ENCODE measurements at regions not wholly inside any gene's neighbourhood (a gene's known extent, or its start where the extent isn't known, plus 50 kb on each side); places are given as distances from the start of the nearest gene placed in this dataset.
"Not testable (repeated sequence)": the region's sequence is repeated elsewhere in the genome, so short reads cannot be mapped to it uniquely, and the experiment has no call there.

DNA sequence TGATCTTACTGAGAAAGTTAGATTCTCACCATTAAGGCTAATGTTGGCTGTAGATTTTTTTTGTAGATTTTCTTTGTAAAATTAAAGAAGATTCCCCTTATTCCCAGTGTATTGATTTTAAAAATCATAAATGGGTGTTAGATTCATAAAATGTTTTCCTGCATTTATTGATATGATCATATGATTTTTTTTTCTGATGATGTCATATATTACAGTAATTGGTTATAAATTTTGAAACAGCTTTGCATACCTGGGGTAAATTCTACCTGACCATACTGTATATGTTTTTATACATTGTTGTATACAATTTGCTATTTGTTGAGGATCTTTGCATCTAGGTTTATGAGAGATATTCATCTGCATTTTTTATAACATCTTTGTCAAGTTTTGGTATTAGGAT, 880.3 kb upstream of the GRIA3 start:
- no peak for DNase-seq (ENCODE audit: low read depth in 3 of 3)

DNA sequence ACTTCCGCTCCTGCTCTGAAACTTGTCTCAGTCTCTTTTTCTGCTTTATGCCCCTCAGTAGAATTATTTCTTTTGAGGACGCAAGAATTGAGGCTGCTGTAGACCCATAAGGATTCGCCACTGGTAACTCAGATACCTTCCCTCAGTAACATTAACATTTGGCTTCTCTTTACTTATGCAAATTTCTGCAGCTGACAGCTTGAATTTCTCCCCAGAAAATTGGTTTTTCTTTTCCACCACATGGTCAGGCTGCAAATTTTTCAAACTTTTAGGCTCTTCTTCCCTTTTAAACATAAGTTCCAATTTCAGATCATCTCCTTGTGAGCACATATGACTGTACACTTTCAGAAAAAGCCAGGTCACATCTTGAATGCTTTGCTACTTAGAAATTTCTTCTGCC, 839.3 kb upstream of the GRIA3 start:
- DNase-seq (ENCODE audit: low read depth in 3 of 3) = no peak

GRCh38 chrX:122363112-122363795, 820.8 kb upstream of the GRIA3 start:
- DNase-seq (ENCODE audit: low read depth in 3 of 3) = no peak

DNA sequence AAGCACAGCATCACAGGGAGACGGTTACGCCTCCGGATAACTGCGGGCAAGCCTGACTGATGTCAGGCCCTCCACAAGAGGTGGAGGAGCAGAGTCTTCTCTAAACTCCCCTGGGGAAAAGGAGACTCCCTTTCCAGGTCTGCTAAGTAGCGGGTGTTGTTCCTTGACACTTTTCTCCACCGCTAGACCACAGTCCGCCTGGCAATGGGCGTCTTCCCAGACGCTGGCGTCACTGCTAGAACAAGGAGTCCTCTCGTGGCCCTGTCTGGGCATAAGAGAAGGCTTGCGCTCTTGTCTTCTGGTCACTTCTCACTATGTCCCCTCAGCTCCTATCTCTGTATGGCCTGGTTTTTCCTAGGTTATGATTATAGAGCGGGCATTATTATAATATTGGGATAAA, 808.5 kb upstream of the GRIA3 start:
- DNase-seq (ENCODE audit: low read depth in 3 of 3) = not testable (repeated sequence)

GRCh38 chrX:122389005-122389404, 795.1 kb upstream of the GRIA3 start:
- DNase-seq (ENCODE audit: low read depth in 3 of 3) = no peak

DNA sequence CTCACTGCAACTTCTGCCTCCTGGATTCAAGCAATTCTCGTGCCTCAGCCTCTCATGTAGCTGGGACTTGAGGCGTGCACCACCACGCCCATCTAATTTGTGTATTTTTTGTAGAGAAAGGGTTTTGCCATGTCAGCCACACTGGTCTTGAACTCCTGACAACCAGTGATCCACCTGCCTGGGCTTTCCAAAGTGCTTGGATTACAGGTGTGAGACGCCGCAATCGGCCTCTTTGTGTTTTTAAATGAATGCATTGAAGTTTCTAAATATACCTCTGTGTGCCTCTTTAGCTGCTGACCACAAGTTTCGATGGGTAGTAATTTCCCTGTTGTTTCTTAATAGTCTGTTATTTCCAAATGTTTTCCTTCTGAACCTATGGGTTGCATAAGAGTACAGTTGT, 765.3 kb upstream of the GRIA3 start:
- no peak for DNase-seq (ENCODE audit: low read depth in 3 of 3)

DNA sequence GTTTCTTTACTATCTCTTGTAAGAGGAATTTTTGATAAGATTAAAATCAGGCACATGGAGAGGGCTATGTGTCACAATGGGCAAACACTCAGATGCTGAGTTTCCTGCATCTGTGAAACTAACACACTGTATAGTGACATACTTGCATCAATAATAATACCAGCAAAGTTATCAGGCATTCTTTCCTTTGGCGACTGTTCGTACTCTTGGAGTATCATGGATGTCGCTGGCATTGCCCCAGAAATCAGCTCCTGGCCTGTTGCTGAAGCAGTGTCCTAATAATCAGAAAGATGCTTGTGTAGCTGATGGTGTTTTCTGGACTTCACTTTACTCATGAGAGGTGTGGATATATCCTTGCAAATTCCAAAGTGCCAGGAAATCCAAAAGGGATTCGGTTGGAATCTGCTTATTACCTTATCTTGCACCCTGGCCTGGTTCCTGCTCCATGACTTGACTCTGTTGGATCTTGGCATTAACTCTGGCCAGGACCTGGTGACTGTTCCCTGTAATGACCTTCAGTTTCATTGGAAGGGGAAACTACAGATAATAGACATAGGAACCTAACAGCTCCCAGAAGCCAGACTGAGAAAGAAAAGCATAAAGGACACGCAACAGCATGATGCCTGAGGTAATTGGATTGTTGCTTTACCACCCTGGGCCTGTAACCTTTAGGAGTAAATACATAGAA, 762.5 kb upstream of the GRIA3 start:
- DNase-seq (ENCODE audit: low read depth in 3 of 3) = no peak

DNA sequence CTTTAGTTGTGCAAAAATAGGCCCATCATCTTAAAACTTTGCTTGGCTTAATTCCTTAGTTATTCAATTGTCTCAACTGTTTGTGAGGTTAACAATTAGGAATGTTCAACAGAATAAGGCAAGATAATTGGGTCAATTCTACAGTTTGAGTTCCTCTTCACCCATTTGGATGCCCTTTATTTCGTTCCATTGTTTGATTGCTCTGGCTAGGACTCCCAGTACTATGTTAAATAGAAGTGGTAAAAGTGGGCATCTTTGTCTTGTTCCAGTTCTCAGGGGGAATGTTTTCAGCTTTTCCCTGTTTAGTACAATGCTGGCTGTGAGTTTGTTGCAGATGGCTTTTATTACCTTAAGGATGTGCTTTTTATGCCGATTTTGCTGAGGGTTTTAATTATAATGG, 761.5 kb upstream of the GRIA3 start:
- no peak for DNase-seq (ENCODE audit: low read depth in 3 of 3)

GRCh38 chrX:122434942-122435341, 749.1 kb upstream of the GRIA3 start:
- no peak for DNase-seq (ENCODE audit: low read depth in 3 of 3)

GRCh38 chrX:122439831-122440230, 744.2 kb upstream of the GRIA3 start:
- DNase-seq (ENCODE audit: low read depth in 3 of 3) = no peak

- DNase-seq (ENCODE audit: low read depth in 3 of 3) = no peak
These were observed 743.2 kb upstream of the GRIA3 start for GRCh38 chrX:122440832-122441231.

DNA sequence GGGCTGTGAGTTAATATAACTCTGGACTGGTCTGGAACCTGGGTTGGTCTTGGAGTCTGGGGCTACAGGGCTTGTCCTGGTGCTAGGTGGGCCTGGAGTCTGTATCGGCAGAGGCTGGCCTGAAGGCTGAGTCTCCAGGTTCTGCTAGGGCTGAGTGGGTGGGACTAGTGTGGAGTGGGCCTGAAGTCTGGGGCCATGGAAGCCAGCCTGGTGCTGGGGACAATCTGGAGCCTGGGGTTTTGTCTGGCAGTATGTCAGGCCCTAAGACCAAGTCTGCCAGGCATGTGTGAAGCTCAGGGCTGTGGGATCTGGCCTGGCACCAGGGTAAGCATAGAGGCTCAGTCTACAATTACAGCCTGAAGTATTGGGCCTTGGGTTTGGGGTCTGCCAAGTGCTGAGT, 742.6 kb upstream of the GRIA3 start:
- DNase-seq (ENCODE audit: low read depth in 3 of 3) = no peak

GRCh38 chrX:122445466-122445865, 738.6 kb upstream of the GRIA3 start:
- DNase-seq (ENCODE audit: low read depth in 3 of 3) = no peak

GRCh38 chrX:122464341-122464740, 719.7 kb upstream of the GRIA3 start:
- DNase-seq (ENCODE audit: low read depth in 3 of 3) = no peak

- no peak for DNase-seq (ENCODE audit: low read depth in 3 of 3)
These were observed 708.8 kb upstream of the GRIA3 start for GRCh38 chrX:122475306-122475705.

- DNase-seq (ENCODE audit: low read depth in 3 of 3) = no peak
These were observed 683.5 kb upstream of the GRIA3 start for GRCh38 chrX:122500556-122500955.

DNA sequence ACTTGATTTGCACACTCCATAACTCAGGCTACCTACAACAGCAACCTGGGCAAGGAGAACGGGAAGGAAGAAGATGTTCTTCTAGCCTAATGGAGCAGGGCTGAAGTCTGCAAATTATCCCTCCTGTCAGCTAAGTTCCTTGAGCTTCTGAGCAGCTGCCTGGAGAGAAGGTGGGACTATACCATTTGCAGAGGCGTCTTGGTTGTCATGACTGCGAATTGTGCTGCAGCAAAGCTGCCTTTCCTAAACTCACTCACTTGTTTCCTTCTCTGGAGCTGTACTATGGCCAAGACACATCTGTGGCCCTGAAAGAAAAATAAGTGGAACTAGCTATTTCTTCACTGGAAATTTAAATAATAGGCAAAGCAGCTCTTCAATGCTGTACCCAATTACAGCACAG, 682.4 kb upstream of the GRIA3 start:
- DNase-seq (ENCODE audit: low read depth in 3 of 3) = no peak

DNA sequence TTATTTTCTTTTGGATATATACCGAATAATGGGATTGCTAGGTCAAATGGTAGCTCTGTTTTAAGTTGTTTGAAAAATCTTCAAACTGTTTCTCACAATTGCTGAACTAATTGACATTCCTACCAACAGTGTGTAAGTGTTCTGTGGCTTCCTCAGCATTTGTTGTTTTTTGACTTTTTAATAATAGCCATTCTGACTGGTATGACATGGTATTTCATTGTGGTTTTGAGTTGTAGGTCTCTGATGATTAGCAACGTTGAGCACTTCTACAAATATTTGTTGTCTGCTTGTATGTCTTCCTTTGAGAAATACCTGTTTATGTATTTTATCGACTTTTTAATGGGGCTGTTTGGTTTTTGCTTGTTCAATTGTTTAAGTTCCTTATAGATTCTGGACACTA, 680.1 kb upstream of the GRIA3 start:
- DNase-seq (ENCODE audit: low read depth in 3 of 3) = no peak

- DNase-seq (ENCODE audit: low read depth in 3 of 3) = no peak
These were observed 671.5 kb upstream of the GRIA3 start for GRCh38 chrX:122512561-122513072.

GRCh38 chrX:122517786-122518185, 666.3 kb upstream of the GRIA3 start:
- no peak for DNase-seq (ENCODE audit: low read depth in 3 of 3)

GRCh38 chrX:122545778-122546177, 638.3 kb upstream of the GRIA3 start:
- DNase-seq (ENCODE audit: low read depth in 3 of 3) = no peak

DNA sequence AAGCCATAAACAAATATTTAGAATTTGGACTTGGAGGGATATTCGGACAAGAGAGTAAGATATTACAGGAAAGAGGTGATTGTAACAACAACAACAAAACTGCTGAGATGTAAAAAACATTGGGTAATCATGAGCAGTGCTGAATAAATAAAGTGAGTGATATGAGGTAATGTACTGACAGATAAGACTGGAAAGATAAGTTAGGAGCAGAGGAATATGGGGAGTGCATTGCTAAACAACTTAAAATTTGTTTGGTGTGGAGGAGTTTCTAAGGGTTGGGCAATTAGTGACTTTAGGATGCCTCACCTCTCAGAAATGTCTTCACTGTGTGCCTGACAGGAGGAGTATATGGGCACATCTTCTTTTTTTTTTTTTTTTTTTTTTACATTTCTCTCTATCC, 637.8 kb upstream of the GRIA3 start:
- no peak for DNase-seq (ENCODE audit: low read depth in 3 of 3)

DNA sequence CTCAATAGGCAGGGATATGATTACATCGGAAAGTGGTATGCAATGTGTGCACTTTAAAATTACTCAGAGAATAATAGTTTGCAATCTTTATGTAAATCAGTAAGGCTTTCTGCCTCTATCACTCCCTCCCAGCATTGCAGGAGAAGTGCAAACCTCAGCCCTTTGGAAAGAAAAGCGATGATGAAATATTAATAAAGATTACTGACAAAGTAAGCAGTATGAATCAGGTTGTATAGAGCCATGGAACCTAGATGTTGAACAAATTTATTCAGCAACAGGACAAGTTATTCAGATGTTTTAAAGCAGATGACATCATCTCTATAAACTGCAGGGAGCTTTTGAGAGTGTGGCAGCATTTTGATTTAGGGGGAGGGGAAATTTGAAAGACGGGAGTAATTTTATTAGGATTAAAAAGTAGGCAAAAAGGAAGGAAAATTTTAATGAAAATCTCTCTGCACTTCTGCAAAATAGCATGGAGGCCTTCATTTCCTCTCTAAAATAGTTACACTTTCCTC, 631.7 kb upstream of the GRIA3 start:
- no peak for DNase-seq (ENCODE audit: low read depth in 3 of 3)
